SH-SY5Y (cell line): ENCODE measurements at regions not wholly inside any gene's neighbourhood (a gene's known extent, or its start where the extent isn't known, plus 50 kb on each side); places are given as distances from the start of the nearest gene placed in this dataset.

Experiments used
- GATA2 ChIP-seq: IDR thresholded peaks from 2 replicates; pipeline ENCODE4 v1.6.1; 2011; ENCODE audit warnings: mild to moderate bottlenecking, low read depth, low read length
- GATA3 ChIP-seq: IDR thresholded peaks from 2 replicates; pipeline ENCODE4 v1.6.1; 2011; ENCODE audit warnings: low read depth, mild to moderate bottlenecking, low read length, moderate library complexity

- TF ChIP-seq GATA2 (no peak), GATA3 (no peak)
These were observed 116.7 kb upstream of the NPAS2 start for GRCh38 chr2:100703213-100703612.
